Lower lobe of right lung (tissue), 2 donors: ENCODE measurements at regions not wholly inside any gene's neighbourhood (a gene's known extent, or its start where the extent isn't known, plus 50 kb on each side); places are given as distances from the start of the nearest gene placed in this dataset.

Source experiments
- ATAC-seq, 2 donors: fragments of 200-7000 bp; cut with Tn5 transposase; one replicate each; pipeline ENCODE4 v1.9.1; 2020 to 2022; ENCODE audit warnings: mild to moderate bottlenecking in 2 of 2, moderate library complexity in 2 of 2
- DNase-seq: peaks from one replicate; pipeline ENCODE4 v3.0.0-alpha.2; 2020
- H3K27ac ChIP-seq: fragments of 200-600 bp; one replicate; pipeline ENCODE4 v1.8.0; 2022
- H3K27me3 ChIP-seq: fragments of 200-600 bp; one replicate; pipeline ENCODE4 v1.8.0; 2022; ENCODE audit warnings: low read depth
- H3K36me3 ChIP-seq: fragments of 200-600 bp; one replicate; pipeline ENCODE4 v1.8.0; 2022; ENCODE audit warnings: mild to moderate bottlenecking
- H3K4me1 ChIP-seq: fragments of 200-600 bp; one replicate; pipeline ENCODE4 v1.8.0; 2022
- H3K4me3 ChIP-seq: fragments of 200-600 bp; one replicate; pipeline ENCODE4 v1.8.0; 2022; ENCODE audit warnings: mild to moderate bottlenecking
- H3K9me3 ChIP-seq: fragments of 200-600 bp; one replicate; pipeline ENCODE4 v1.8.0; 2022
- CTCF ChIP-seq: fragments of 200-600 bp; IDR thresholded peaks from one replicate; pipeline ENCODE4 v1.8.0; 2022; ENCODE audit warnings: antibody characterized with exemption, mild to moderate bottlenecking
- intact Hi-C: fragments of 100-400 bp; cut with DNase I; formaldehyde crosslinking; loops from one replicate; pipeline ENCODE4 v1.11.0; 2022
- donor health status: DM: no; HTN: yes; CAD: no; lungs with severe emphysema.

DNA sequence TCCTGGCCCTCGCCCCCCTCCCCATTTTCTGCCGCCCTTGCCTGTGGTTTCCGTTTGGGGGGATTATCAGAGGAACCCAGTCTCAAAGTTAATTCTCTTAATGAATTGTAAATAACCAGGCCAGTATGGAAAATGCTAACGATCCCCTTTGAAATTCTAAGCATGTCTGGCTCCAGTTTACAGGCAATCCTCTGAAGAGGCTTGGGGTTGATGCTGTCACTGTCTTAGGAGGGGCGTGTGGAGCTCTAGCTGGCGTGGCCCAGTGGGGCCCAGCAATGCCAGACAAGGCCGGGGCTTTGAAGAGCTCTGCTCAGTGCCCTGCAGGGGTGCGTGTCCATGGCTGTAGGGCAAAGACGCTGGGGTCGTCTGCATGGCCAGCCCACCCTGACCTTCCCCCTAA is 164.6 kb downstream of the CYLD start:
- DNase-seq (no peak), ATAC-seq (no peak)
- no peak for TF ChIP-seq CTCF
- no peaks in the 10 kb centered on the region for H3K36me3 ChIP-seq
- no peak overlapping the region for H3K4me3 ChIP-seq
- H3K27ac ChIP-seq = no peak overlapping the region
- H3K9me3 ChIP-seq = no peaks in the 10 kb centered on the region
- H3K4me1 ChIP-seq = no peaks in the 10 kb centered on the region
- no peaks in the 10 kb centered on the region for H3K27me3 ChIP-seq
- intact Hi-C loops = no loop called here

DNA sequence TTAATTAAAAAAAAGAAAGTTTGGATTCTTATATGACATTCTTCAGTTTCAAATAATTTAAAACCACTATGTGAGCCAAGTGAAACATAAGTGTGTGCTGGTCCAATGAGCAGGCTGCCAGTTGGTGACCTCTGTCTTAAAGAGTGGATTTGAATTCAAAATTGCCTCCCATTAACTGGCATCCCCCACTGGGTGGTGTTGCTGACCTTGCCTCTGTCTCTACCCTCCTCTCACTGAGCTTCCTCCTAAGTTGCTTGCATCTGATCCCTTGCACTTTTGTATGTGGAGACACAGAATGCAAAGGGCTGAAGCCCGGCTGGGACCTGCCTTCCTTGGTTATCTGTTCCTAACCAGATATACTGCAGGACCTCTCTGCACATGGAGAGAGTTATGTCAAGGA is 160.6 kb downstream of the CYLD start:
- Histone ChIP-seq H3K27me3 (no peaks in the 10 kb centered on the region), H3K9me3 (peaks cover 1% of the 10 kb centered on the region), H3K4me1 (no peaks in the 10 kb centered on the region), H3K27ac (no peak overlapping the region), H3K4me3 (no peak overlapping the region), H3K36me3 (no peaks in the 10 kb centered on the region)
- intact Hi-C loops = no loop called here
- DNase-seq (no peak), ATAC-seq (no peak)
- no peak for TF ChIP-seq CTCF

GRCh38 chr16:50901062-50901461 is 159.2 kb downstream of the CYLD start:
- TF ChIP-seq CTCF = no peak
- no peak for ATAC-seq
- intact Hi-C loops = no loop called here

GRCh38 chr16:50900391-50900942 is 158.6 kb downstream of the CYLD start:
- DNase-seq = no peak
- intact Hi-C loops = no loop called here
- Histone ChIP-seq H3K4me3 (no peak overlapping the region), H3K9me3 (peaks cover 6% of the 10 kb centered on the region), H3K27ac (no peak overlapping the region), H3K27me3 (no peaks in the 10 kb centered on the region), H3K4me1 (no peaks in the 10 kb centered on the region), H3K36me3 (no peaks in the 10 kb centered on the region)
- no peak for ATAC-seq
- TF ChIP-seq CTCF = no peak

More at GRCh38 chr16:50901062-50901461, 159.2 kb downstream of the CYLD start:
- Histone ChIP-seq H3K27me3 (no peaks in the 10 kb centered on the region), H3K27ac (no peak overlapping the region), H3K4me3 (no peak overlapping the region), H3K4me1 (no peaks in the 10 kb centered on the region), H3K9me3 (peaks cover 6% of the 10 kb centered on the region), H3K36me3 (no peaks in the 10 kb centered on the region)
- no peak for DNase-seq

DNA sequence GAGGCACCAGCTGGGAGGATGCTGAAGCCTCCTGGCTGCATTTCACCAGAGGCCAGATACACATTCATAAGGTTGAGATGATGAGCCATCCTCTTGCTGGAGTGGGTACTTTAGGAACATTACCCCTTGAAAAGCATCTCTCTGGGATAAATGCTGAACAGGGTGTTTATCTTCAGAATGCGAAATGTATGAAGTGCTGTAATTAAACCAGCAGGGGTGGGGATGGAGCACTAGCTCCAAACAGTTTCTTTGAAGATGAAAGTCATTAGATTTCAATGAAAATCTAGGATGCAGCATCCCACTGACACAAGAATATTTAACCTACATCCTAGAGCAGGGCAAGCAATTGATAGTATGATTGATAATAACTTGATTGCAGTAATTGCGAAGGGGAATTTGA is 158.1 kb downstream of the CYLD start:
- no peaks in the 10 kb centered on the region for H3K4me1 ChIP-seq
- no peak for ATAC-seq
- TF ChIP-seq CTCF = no peak

DNA sequence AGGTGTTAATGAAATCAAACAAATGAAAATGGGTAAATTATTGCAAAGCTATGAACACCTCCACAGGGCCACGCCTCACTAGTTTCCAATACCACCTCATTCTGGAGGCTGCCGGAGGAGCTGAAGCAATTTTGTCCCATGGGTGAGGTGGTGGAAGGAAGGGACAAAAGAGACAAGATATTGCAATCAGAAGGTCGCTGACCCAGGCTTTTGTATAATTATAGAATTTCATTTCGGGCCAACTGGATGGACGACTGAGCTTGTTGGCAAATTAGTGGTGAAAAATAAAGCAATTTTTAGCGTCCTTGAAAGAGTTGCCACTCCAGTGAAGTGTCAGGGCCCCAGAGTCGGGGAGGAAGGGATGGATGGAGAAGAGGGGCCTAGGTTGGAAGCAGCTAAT is 147.9 kb downstream of the CYLD start:
- Histone ChIP-seq H3K36me3 (no peaks in the 10 kb centered on the region), H3K4me1 (no peaks in the 10 kb centered on the region), H3K27me3 (no peaks in the 10 kb centered on the region), H3K27ac (no peak overlapping the region), H3K9me3 (no peaks in the 10 kb centered on the region), H3K4me3 (no peak overlapping the region)
- no peak for TF ChIP-seq CTCF
- DNase-seq = no peak
- no peak for ATAC-seq
- intact Hi-C loops = no loop called here

More for the DNA sequence above, 158.1 kb downstream of the CYLD start:
- no peaks in the 10 kb centered on the region for H3K36me3 ChIP-seq
- no peak overlapping the region for H3K4me3 ChIP-seq
- no peaks in the 10 kb centered on the region for H3K27me3 ChIP-seq
- no peak for DNase-seq
- peaks cover 6% of the 10 kb centered on the region for H3K9me3 ChIP-seq
- intact Hi-C loops = no loop called here
- no peak overlapping the region for H3K27ac ChIP-seq
